SK-N-MC (cell line): ENCODE measurements at regions not wholly inside any gene's neighbourhood (a gene's known extent, or its start where the extent isn't known, plus 50 kb on each side); places are given as distances from the start of the nearest gene placed in this dataset.
"Not testable (repeated sequence)": the region's sequence is repeated elsewhere in the genome, so short reads cannot be mapped to it uniquely, and the experiment has no call there.

Experiments
- DNase-seq: peaks from one replicate; pipeline ENCODE4 v3.0.0-alpha.2; 2011; ENCODE audit warnings: low read depth, low spot score
- H3K27ac ChIP-seq: fragments of 200-600 bp; sonication (generic); 2 replicates; pipeline ENCODE4 v1.5.1; 2016; ENCODE audit warnings: mixed run types
- H3K36me3 ChIP-seq: fragments of 200-600 bp; sonication (generic); 2 replicates; pipeline ENCODE4 v1.6.1; 2017; ENCODE audit warnings: antibody characterized with exemption, low read length, mixed read lengths; ENCODE audit not compliant: insufficient read depth
- H3K4me3 ChIP-seq: fragments of 200-600 bp; sonication (generic); 2 replicates; pipeline ENCODE4 v1.5.1; 2016
- H3K9ac ChIP-seq: fragments of 200-600 bp; sonication (generic); 2 replicates; pipeline ENCODE4 v1.8.0; 2017; ENCODE audit warnings: mixed run types, mixed read lengths; ENCODE audit not compliant: insufficient read length
- H3K9me3 ChIP-seq: fragments of 200-600 bp; sonication (generic); 2 replicates; pipeline ENCODE4 v1.6.1; 2017; ENCODE audit warnings: low read depth, mild to moderate bottlenecking, antibody characterized with exemption, low read length, moderate library complexity, mixed read lengths
- EZH2 ChIP-seq: fragments of 200-600 bp; sonication (generic); IDR thresholded peaks from one replicate; pipeline ENCODE4 v1.6.1; 2017; ENCODE audit warnings: antibody characterized with exemption
- FOXP2 ChIP-seq: optimal IDR thresholded peaks from 2 replicates; pipeline ENCODE3; 2011; ENCODE audit warnings: mild to moderate bottlenecking, moderate library complexity; ENCODE audit not compliant: insufficient read depth; ENCODE audit errors: extremely low read length, control extremely low read depth
- POLR2AphosphoS5 ChIP-seq: IDR thresholded peaks from 2 replicates; pipeline ENCODE4 v1.6.1; 2012; ENCODE audit warnings: mild to moderate bottlenecking, low read depth, low read length, borderline replicate concordance

DNA sequence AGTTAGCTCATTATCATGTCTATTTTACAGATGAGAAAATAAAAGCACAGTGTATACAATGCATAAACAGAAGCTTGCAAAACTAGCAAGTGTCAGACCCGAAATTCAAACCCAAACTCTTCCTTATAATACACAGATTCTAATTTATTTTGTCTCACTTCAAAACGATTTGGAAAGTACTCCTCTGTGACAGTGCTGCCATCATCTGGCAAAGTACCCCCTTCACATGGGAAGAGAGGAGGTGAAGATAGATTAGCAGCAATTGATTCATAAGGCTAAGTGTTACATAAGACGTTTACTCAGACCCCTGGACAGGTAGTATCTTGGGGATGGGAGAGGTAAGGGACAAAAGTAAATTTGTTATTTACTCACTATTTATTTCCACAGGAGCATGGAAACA, 744.0 kb upstream of the SGO1 start:
- H3K9ac ChIP-seq, result no peak overlapping the region
- no peak for DNase-seq
- TF ChIP-seq FOXP2 (no peak), EZH2 (no peak), POLR2AphosphoS5 (no peak)
- no peaks in the 10 kb centered on the region for H3K9me3 ChIP-seq
- no peaks in the 10 kb centered on the region for H3K36me3 ChIP-seq
- no peak overlapping the region for H3K4me3 ChIP-seq
- H3K27ac ChIP-seq, result no peak overlapping the region

DNA sequence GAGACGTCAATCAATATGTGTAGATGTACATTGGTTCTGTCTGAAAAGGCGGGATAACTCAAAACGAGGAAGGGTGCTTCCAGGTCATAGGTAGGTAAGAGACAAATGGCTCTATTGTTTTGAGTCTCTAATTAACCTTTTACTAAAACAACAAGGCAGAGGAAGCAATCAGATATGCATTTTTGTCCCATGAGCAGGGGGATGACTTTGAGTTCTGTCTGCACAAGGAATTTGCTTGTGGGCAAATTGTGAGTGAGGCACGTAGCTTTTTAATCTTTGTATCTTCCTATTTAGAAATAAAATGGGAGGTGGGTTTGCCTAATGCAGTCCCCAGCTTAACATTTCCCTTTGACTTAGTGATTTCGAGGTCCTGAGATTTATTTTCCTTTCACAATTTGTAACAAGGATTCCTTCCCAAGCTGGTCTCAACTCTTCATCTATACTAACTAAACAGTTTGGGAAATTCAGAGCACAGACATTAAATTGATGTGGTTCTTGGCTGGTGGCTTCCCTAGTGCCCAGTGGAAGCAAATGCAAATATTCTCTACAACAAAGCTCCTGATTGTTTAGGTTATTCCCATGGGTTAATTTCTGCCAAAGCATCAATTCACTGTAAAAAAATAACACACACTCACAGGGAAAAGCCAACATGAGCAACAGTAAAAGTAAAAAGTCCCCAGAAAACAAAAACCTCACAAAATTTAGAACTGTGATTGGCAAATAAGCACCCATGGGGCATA, 738.8 kb upstream of the SGO1 start:
- no peak for TF ChIP-seq EZH2
- TF ChIP-seq POLR2AphosphoS5, result no peak
- no peak for TF ChIP-seq FOXP2
- Histone ChIP-seq H3K9me3 (no peaks in the 10 kb centered on the region), H3K4me3 (no peak overlapping the region), H3K36me3 (no peaks in the 10 kb centered on the region), H3K9ac (no peak overlapping the region), H3K27ac (no peak overlapping the region)
- no peak for DNase-seq

DNA sequence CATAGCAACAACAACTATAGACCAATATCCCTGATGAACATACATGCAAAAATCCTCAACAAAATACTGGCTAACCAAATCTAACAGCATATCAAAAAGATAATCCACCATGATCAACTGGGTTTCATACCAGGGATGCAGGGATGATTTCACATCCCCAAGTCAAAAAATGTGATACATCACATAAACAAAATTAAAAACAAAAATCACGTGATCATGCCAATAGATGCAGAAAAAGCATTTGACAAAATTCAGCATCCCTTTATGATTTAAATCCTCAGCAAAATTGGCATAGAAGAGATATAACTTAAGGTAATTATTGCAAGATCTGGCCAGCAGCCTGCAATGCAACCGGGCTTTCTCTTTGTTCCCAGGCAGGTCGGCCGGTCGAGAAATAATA, 735.1 kb upstream of the SGO1 start:
- H3K4me3 ChIP-seq, H3K9ac ChIP-seq, DNase-seq, H3K27ac ChIP-seq, H3K36me3 ChIP-seq, H3K9me3 ChIP-seq: not testable (repeated sequence)

DNA sequence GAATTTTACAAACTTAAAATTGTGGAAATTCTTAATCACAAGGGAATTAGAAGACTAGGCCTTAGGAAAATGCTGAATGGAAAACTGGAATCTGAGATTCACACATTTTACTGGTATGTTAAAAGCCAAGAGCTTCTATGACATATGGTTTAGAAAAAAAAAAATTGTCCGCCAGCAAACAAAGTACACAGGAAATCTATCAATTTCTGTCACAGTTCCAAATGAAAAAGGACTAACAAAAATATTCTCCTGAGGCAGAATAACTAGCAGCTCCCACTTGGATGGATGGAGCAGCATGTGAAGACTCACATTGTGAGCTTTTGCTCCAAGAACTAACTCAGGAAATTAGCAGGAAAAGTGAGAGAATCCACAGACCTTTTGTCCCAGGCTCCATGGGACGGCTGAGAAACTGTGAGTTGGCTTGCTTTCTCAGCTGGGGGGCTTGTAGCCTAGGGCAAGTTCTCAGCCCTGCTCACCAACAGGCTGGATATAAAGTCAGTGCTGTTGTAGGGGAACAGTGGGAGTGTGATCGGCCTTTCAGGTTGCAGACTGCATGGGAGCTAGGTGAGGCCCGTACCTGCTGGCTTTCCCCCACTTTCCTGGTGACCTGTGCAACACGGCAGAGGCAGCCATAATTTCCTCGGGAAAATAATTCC, 731.1 kb upstream of the SGO1 start:
- Histone ChIP-seq H3K9ac (no peak overlapping the region), H3K36me3 (no peaks in the 10 kb centered on the region), H3K4me3 (no peak overlapping the region), H3K27ac (no peak overlapping the region), H3K9me3 (no peaks in the 10 kb centered on the region)
- TF ChIP-seq EZH2, result no peak
- no peak for TF ChIP-seq FOXP2
- no peak for TF ChIP-seq POLR2AphosphoS5
- no peak for DNase-seq

DNA sequence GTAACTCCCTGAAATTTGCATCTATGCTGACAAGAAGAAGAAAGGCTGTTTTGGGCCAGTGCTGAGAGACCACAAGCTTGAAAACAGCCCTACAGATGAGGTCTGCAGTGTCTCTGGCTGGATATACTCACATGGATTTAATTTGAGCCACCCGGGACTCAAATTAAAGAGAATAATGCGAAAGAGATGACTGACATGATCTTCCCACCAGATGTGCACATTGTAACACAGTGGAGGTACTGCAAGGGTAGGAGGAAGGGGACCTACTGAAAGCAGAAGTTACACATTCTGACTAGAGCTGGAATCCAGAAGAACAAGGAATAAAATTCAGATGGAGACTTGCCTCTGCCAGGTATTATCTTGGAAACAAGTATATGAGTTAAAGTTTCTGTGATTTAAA, 728.3 kb upstream of the SGO1 start:
- TF ChIP-seq FOXP2 (no peak), EZH2 (no peak), POLR2AphosphoS5 (no peak)
- no peak for DNase-seq
- no peaks in the 10 kb centered on the region for H3K9me3 ChIP-seq
- H3K27ac ChIP-seq, result no peak overlapping the region
- H3K36me3 ChIP-seq, result no peaks in the 10 kb centered on the region
- no peak overlapping the region for H3K4me3 ChIP-seq
- no peak overlapping the region for H3K9ac ChIP-seq

DNA sequence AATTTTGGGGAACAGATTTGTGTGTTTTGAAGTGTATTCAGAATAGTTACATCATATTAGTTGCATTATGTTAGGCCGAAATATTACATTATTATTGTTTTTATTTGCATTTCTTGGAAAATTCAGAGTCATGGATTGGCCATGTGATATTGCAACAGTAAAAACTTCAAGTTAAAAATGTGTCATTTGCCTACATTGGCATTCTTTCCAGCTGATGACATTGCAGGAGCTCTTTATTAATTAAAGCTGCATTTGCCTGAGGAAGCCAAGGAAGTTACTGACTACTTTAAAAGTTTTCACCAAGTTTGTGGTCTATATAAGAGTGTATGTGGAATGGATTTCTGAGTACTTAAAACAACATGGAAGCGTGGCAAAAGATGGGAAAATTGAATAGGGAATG, 726.4 kb upstream of the SGO1 start:
- no peak for DNase-seq
- Histone ChIP-seq H3K9me3 (no peaks in the 10 kb centered on the region), H3K36me3 (no peaks in the 10 kb centered on the region), H3K4me3 (no peak overlapping the region), H3K9ac (no peak overlapping the region), H3K27ac (no peak overlapping the region)
- TF ChIP-seq EZH2 (no peak), FOXP2 (no peak), POLR2AphosphoS5 (no peak)

DNA sequence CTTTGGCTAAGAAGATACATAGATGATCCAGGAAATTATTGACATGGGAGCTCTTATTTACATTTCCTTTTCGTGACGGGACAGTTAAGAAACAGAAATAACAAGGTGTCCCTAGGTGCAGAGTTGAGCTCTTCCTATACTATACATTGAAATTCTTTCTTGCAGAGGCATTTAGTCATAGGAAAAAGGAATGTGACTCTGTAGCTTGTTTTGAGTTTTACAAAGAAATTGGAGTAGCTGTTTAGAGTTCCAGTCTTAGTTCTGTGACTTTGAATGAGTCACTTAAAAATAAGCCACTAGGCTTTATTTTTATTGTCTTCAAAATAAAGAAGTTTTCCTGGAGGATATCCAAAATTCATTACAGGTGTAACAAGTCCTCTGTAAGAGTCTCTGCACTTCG, 723.5 kb upstream of the SGO1 start:
- no peak for TF ChIP-seq POLR2AphosphoS5
- no peak for TF ChIP-seq FOXP2
- TF ChIP-seq EZH2, result no peak
- H3K36me3 ChIP-seq, result no peaks in the 10 kb centered on the region
- no peak overlapping the region for H3K4me3 ChIP-seq
- H3K9me3 ChIP-seq, result no peaks in the 10 kb centered on the region
- no peak overlapping the region for H3K27ac ChIP-seq
- H3K9ac ChIP-seq, result no peak overlapping the region
- no peak for DNase-seq

DNA sequence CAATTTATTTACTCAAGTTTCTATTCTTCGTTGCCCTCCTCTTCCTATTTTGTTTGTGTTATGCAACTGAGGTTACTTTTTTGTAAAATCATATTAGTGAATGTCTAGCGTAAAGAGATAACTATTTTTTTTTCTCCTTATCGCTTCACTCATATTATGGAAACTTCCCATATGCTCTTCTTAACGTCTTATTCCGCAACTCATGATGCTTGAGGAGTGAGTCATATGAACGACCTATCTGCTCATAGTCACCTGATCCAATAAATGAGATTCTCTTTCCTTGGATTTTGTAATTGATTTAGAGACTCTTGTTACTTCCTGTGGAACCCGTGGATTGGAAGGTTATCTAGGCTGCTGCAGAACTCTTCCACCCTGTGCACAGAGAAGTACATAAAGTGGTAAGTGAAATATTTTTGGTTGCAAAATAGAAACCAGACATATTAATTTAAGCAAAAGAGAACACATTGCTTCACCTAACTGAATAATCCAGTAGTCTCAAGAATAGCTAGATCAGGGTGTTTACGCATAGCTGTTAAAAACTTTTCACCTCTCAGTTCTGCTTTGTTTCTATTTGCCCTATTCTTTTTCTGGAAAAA, 719.3 kb upstream of the SGO1 start:
- Histone ChIP-seq H3K27ac (no peak overlapping the region), H3K36me3 (no peaks in the 10 kb centered on the region), H3K9ac (no peak overlapping the region), H3K9me3 (no peaks in the 10 kb centered on the region), H3K4me3 (no peak overlapping the region)
- DNase-seq, result no peak
- TF ChIP-seq EZH2, result no peak
- no peak for TF ChIP-seq POLR2AphosphoS5
- no peak for TF ChIP-seq FOXP2
